ENCODE measurements at regions not wholly inside any gene's neighbourhood (a gene's known extent, or its start where the extent isn't known, plus 50 kb on each side); places are given as distances from the start of the nearest gene placed in this dataset.
A peak's percentile ranks its signal among the peaks of the same experiment; 100 is the strongest.

- Mint-ChIP-seq H3K27ac (no peak overlapping the region), H3K27me3 (ENCODE audit: low read depth in 3 of 3) (peaks cover 25 to 38% (median 35%) of the 10 kb centered on the region in 3 donors)
Observed at GRCh38 chr15:96409215-96410138, 79.0 kb downstream of the NR2F2 start.

GRCh38 chr15:96410175-96411055 lies 79.9 kb downstream of the NR2F2 start:
- no peak for DNase-seq
- H3K4me1 Mint-ChIP-seq = peaks cover 0 to 1% of the 10 kb centered on the region in 2 donors
- no peak overlapping the region for H3K27ac Mint-ChIP-seq
- H3K27me3 Mint-ChIP-seq (ENCODE audit: low read depth in 3 of 3) = peaks cover 25 to 37% (median 36%) of the 10 kb centered on the region in 3 donors
- peak overlapping the region in 1 of 5 donors; percentile 48 for H3K4me3 Mint-ChIP-seq
- peaks cover 0 to 3% (median 0%) of the 10 kb centered on the region in 3 donors for H3K36me3 Mint-ChIP-seq
- H3K9me3 Mint-ChIP-seq = peaks cover 0 to 6% (median 2%) of the 10 kb centered on the region in 6 donors

More at GRCh38 chr15:96409215-96410138, 79.0 kb downstream of the NR2F2 start:
- H3K36me3 Mint-ChIP-seq = peaks cover 0 to 3% (median 0%) of the 10 kb centered on the region in 3 donors
- no peak for DNase-seq
- H3K9me3 Mint-ChIP-seq = peaks cover 0 to 6% (median 2%) of the 10 kb centered on the region in 6 donors
- no peak overlapping the region for H3K4me3 Mint-ChIP-seq
- H3K4me1 Mint-ChIP-seq = peaks cover 0 to 1% of the 10 kb centered on the region in 2 donors

GRCh38 chr15:96411056-96412031 lies 80.8 kb downstream of the NR2F2 start:
- Mint-ChIP-seq H3K9me3 (peaks cover 0 to 6% (median 2%) of the 10 kb centered on the region in 6 donors), H3K4me3 (peak overlapping the region in 1 of 5 donors; percentile 16), H3K36me3 (peaks cover 0 to 3% (median 0%) of the 10 kb centered on the region in 3 donors), H3K27me3 (ENCODE audit: low read depth in 3 of 3) (peaks cover 27 to 43% (median 41%) of the 10 kb centered on the region in 3 donors), H3K4me1 (peaks cover 0 to 1% of the 10 kb centered on the region in 2 donors), H3K27ac (no peak overlapping the region)
- no peak for DNase-seq

- H3K36me3 Mint-ChIP-seq = peaks cover 0 to 3% (median 0%) of the 10 kb centered on the region in 3 donors
- peaks cover 0 to 6% (median 2%) of the 10 kb centered on the region in 6 donors for H3K9me3 Mint-ChIP-seq
- H3K4me1 Mint-ChIP-seq = peaks cover 0 to 1% of the 10 kb centered on the region in 2 donors
- no peak overlapping the region for H3K27ac Mint-ChIP-seq
- H3K4me3 Mint-ChIP-seq = peak overlapping the region in 1 of 5 donors; percentile 16
- peaks cover 28 to 45% (median 42%) of the 10 kb centered on the region in 3 donors for H3K27me3 Mint-ChIP-seq (ENCODE audit: low read depth in 3 of 3)
- DNase-seq = no peak
Observed at GRCh38 chr15:96412045-96412905, 81.8 kb downstream of the NR2F2 start.

GRCh38 chr15:96412906-96413231 lies 82.4 kb downstream of the NR2F2 start:
- no peak for DNase-seq
- Mint-ChIP-seq H3K27me3 (ENCODE audit: low read depth in 3 of 3) (peaks cover 31 to 47% (median 44%) of the 10 kb centered on the region in 3 donors), H3K36me3 (no peaks in the 10 kb centered on the region)

GRCh38 chr15:96413657-96414056 lies 83.2 kb downstream of the NR2F2 start:
- no peak overlapping the region for H3K4me3 Mint-ChIP-seq

More at GRCh38 chr15:96412906-96413231, 82.4 kb downstream of the NR2F2 start:
- peaks cover 0 to 1% of the 10 kb centered on the region in 2 donors for H3K4me1 Mint-ChIP-seq
- no peak overlapping the region for H3K4me3 Mint-ChIP-seq
- H3K9me3 Mint-ChIP-seq = peaks cover 0 to 6% (median under 1%) of the 10 kb centered on the region in 6 donors
- no peak overlapping the region for H3K27ac Mint-ChIP-seq

GRCh38 chr15:96414875-96415274 lies 84.4 kb downstream of the NR2F2 start:
- DNase-seq = no peak
- no peaks in the 10 kb centered on the region for H3K36me3 Mint-ChIP-seq
- H3K27ac Mint-ChIP-seq = no peak overlapping the region
- no peak overlapping the region for H3K4me3 Mint-ChIP-seq
- H3K27me3 Mint-ChIP-seq (ENCODE audit: low read depth in 3 of 3) = peaks cover 34 to 55% (median 51%) of the 10 kb centered on the region in 3 donors
- no peaks in the 10 kb centered on the region for H3K4me1 Mint-ChIP-seq
- H3K9me3 Mint-ChIP-seq = peaks cover 0 to 6% (median under 1%) of the 10 kb centered on the region in 6 donors

More at GRCh38 chr15:96413657-96414056, 83.2 kb downstream of the NR2F2 start:
- no peak for DNase-seq
- Mint-ChIP-seq H3K27me3 (ENCODE audit: low read depth in 3 of 3) (peaks cover 31 to 51% (median 48%) of the 10 kb centered on the region in 3 donors), H3K4me1 (peaks cover 0 to 1% of the 10 kb centered on the region in 2 donors), H3K9me3 (peaks cover 0 to 6% (median under 1%) of the 10 kb centered on the region in 6 donors), H3K36me3 (no peaks in the 10 kb centered on the region), H3K27ac (no peak overlapping the region)

- peaks cover 38 to 56% (median 50%) of the 10 kb centered on the region in 3 donors for H3K27me3 Mint-ChIP-seq (ENCODE audit: low read depth in 3 of 3)
- H3K9me3 Mint-ChIP-seq = peaks cover 0 to 3% (median 0%) of the 10 kb centered on the region in 6 donors
- no peaks in the 10 kb centered on the region for H3K36me3 Mint-ChIP-seq
- H3K4me3 Mint-ChIP-seq = no peak overlapping the region
- DNase-seq = no peak
- H3K4me1 Mint-ChIP-seq = no peaks in the 10 kb centered on the region
- H3K27ac Mint-ChIP-seq = peak overlapping the region in 1 of 6 donors; percentile 51
Observed at GRCh38 chr15:96415513-96416217, 85.2 kb downstream of the NR2F2 start.

GRCh38 chr15:96416218-96416933 lies 85.9 kb downstream of the NR2F2 start:
- H3K4me3 Mint-ChIP-seq = no peak overlapping the region
- H3K9me3 Mint-ChIP-seq = peaks cover 0 to 1% (median 0%) of the 10 kb centered on the region in 6 donors
- no peaks in the 10 kb centered on the region for H3K4me1 Mint-ChIP-seq
- peaks cover 36 to 58% (median 48%) of the 10 kb centered on the region in 3 donors for H3K27me3 Mint-ChIP-seq (ENCODE audit: low read depth in 3 of 3)
- H3K27ac Mint-ChIP-seq = no peak overlapping the region
- DNase-seq = no peak
- no peaks in the 10 kb centered on the region for H3K36me3 Mint-ChIP-seq

- H3K4me3 Mint-ChIP-seq = peak overlapping the region in 1 of 5 donors; percentile 17
- no peaks in the 10 kb centered on the region for H3K4me1 Mint-ChIP-seq
- H3K9me3 Mint-ChIP-seq = peaks cover 0 to 4% (median 0%) of the 10 kb centered on the region in 6 donors
- H3K27me3 Mint-ChIP-seq (ENCODE audit: low read depth in 3 of 3) = peaks cover 31 to 51% (median 50%) of the 10 kb centered on the region in 3 donors
- H3K36me3 Mint-ChIP-seq = no peaks in the 10 kb centered on the region
- no peak for DNase-seq
- no peak overlapping the region for H3K27ac Mint-ChIP-seq
Observed at GRCh38 chr15:96416934-96417759, 86.6 kb downstream of the NR2F2 start.

All from immature natural killer cell (primary cell).